ENCODE measurements at regions not wholly inside any gene's neighbourhood (a gene's known extent, or its start where the extent isn't known, plus 50 kb on each side); places are given as distances from the start of the nearest gene placed in this dataset.

DNA sequence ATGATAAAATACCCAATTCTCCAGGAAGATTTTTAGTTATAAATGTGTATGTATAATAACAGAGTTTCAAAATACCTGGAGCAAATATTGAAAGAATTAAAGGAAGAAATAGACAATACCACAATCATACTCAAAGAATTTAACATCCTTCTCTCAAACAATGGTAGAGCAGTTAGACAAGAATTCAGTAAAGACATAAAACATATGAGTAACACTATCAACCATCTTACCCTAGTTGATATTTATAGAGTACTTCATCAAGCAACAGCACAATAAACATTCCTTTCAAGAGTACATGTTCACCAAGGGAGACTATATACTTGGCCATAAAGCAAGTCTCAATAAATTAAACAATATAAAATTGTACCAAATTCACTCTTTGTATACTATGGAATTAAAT lies 108.4 kb downstream of the DLEU7 start:
- TF ChIP-seq SNAI2 (CRISPR knock-in tag; IDR thresholded peaks at IDR 0.05): no peak
- TF ChIP-seq RARB (CRISPR knock-in tag; IDR thresholded peaks at IDR 0.05): no peak
- TF ChIP-seq, protein P1, sequence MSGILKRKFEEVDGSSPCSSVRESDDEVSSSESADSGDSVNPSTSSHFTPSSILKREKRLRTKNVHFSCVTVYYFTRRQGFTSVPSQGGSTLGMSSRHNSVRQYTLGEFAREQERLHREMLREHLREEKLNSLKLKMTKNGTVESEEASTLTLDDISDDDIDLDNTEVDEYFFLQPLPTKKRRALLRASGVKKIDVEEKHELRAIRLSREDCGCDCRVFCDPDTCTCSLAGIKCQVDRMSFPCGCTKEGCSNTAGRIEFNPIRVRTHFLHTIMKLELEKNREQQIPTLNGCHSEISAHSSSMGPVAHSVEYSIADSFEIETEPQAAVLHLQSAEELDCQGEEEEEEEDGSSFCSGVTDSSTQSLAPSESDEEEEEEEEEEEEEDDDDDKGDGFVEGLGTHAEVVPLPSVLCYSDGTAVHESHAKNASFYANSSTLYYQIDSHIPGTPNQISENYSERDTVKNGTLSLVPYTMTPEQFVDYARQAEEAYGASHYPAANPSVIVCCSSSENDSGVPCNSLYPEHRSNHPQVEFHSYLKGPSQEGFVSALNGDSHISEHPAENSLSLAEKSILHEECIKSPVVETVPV (CRISPR knock-in tag; IDR thresholded peaks at IDR 0.05): no peak
- no peak for TF ChIP-seq ISL1 (CRISPR knock-in tag; IDR thresholded peaks at IDR 0.05)
- TF ChIP-seq, protein P2, sequence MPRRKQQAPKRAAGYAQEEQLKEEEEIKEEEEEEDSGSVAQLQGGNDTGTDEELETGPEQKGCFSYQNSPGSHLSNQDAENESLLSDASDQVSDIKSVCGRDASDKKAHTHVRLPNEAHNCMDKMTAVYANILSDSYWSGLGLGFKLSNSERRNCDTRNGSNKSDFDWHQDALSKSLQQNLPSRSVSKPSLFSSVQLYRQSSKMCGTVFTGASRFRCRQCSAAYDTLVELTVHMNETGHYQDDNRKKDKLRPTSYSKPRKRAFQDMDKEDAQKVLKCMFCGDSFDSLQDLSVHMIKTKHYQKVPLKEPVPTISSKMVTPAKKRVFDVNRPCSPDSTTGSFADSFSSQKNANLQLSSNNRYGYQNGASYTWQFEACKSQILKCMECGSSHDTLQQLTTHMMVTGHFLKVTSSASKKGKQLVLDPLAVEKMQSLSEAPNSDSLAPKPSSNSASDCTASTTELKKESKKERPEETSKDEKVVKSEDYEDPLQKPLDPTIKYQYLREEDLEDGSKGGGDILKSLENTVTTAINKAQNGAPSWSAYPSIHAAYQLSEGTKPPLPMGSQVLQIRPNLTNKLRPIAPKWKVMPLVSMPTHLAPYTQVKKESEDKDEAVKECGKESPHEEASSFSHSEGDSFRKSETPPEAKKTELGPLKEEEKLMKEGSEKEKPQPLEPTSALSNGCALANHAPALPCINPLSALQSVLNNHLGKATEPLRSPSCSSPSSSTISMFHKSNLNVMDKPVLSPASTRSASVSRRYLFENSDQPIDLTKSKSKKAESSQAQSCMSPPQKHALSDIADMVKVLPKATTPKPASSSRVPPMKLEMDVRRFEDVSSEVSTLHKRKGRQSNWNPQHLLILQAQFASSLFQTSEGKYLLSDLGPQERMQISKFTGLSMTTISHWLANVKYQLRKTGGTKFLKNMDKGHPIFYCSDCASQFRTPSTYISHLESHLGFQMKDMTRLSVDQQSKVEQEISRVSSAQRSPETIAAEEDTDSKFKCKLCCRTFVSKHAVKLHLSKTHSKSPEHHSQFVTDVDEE (CRISPR knock-in tag; IDR thresholded peaks at IDR 0.05): no peak
- TF ChIP-seq ARNTL (CRISPR knock-in tag; IDR thresholded peaks at IDR 0.05; ENCODE audit: borderline replicate concordance, low read depth): no peak
- TF ChIP-seq BACH2 (CRISPR knock-in tag; IDR thresholded peaks at IDR 0.05; ENCODE audit: borderline replicate concordance): no peak
- no peak for TF ChIP-seq PATZ1 (CRISPR knock-in tag; IDR thresholded peaks at IDR 0.05; ENCODE audit: borderline replicate concordance)
- TF ChIP-seq OSR1 (CRISPR knock-in tag; IDR thresholded peaks at IDR 0.05): no peak
- no peak for TF ChIP-seq CSDC2 (CRISPR knock-in tag; IDR thresholded peaks at IDR 0.05)
- TF ChIP-seq, protein P3, sequence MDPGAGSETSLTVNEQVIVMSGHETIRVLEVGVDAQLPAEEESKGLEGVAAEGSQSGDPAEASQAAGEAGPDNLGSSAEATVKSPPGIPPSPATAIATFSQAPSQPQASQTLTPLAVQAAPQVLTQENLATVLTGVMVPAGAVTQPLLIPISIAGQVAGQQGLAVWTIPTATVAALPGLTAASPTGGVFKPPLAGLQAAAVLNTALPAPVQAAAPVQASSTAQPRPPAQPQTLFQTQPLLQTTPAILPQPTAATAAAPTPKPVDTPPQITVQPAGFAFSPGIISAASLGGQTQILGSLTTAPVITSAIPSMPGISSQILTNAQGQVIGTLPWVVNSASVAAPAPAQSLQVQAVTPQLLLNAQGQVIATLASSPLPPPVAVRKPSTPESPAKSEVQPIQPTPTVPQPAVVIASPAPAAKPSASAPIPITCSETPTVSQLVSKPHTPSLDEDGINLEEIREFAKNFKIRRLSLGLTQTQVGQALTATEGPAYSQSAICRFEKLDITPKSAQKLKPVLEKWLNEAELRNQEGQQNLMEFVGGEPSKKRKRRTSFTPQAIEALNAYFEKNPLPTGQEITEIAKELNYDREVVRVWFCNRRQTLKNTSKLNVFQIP (CRISPR knock-in tag; IDR thresholded peaks at IDR 0.05; ENCODE audit: borderline replicate concordance, low read depth): no peak

Measured in SK-N-SH treated with all-trans-retinoic acid at 6 μM for 48 hours (cell line).